HG03175 (cell line): ENCODE measurements at regions not wholly inside any gene's neighbourhood (a gene's known extent, or its start where the extent isn't known, plus 50 kb on each side); places are given as distances from the start of the nearest gene placed in this dataset.
"Not testable (repeated sequence)": the region's sequence is repeated elsewhere in the genome, so short reads cannot be mapped to it uniquely, and the experiment has no call there.

Source experiments
- ATAC-seq: cut with Tn5 transposase; IDR thresholded peaks from one replicate; pipeline ENCODE4 v1.9.1; 2021; ENCODE audit warnings: mild to moderate bottlenecking, moderate library complexity; ENCODE audit not compliant: unreplicated experiment

DNA sequence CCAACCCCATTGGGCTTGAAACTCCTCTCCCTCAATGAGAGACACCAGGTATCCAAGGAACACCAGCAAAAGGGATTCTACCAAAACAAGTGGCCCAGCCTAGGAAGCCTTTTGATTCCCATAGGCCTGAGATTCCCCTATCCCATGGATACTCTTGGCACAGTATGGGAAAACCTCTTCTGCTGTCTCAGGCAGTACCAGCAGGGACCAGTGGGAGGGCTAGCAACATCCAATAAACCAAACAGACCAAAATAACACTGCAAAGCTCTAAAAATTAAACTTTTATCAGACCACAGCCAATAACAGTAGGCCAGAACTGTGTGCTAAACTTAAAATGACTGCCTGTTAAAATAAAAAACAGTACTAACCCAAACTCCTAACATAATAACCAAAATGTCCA lies 153.9 kb upstream of the CES5A start:
- no peak for ATAC-seq

GRCh38 chr16:56022818-56023217 lies 147.6 kb upstream of the CES5A start:
- no peak for ATAC-seq

DNA sequence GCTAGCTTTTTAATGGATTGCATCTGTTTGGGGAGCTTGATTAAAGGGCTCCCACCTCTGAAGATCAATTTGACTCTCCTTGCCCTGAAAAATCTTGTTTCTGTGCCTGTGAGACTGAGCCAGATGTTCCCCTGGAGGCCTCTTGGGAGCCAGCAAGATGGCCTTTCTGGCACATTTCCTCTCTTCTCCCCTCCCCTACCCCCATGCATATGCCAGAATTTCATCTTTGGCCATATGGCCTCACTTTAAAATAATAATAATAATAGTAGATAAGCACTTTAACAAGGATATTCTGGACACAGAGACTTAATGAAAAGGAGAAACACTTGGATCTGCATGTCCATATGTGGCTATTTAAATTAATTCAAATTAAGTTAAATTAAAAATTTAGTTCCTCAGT lies 144.1 kb upstream of the CES5A start:
- ATAC-seq, result no peak

DNA sequence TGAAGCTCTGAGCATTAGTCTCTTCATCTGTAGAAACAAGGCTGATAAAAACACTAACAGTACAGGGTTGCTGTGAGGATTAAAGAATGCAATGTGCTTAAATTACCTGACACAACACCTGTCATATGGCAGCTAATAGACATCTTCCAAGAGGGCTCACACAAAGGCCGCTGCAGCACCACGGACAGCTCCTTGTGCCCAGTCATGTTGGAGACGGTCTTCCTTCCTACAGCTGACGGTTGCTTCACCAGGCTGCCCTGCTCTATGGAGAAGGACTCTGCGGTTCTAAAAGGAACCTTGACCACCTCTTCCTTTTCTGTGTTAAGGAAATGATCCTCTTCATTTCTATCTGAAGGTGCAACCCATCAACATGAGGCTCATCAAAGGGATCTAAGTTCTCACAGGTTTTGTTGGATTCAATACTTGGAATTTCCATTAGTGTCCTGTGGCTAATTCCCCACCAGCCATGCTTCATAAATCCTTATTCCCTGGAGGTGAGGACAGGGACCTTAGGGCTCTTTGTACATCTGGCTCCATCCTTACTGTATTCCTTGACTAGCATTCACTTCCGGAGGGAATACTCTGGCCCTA lies 138.9 kb upstream of the CES5A start:
- ATAC-seq, result no peak

- ATAC-seq, result no peak
Measured at GRCh38 chr16:56012482-56012811, 137.3 kb upstream of the CES5A start.

DNA sequence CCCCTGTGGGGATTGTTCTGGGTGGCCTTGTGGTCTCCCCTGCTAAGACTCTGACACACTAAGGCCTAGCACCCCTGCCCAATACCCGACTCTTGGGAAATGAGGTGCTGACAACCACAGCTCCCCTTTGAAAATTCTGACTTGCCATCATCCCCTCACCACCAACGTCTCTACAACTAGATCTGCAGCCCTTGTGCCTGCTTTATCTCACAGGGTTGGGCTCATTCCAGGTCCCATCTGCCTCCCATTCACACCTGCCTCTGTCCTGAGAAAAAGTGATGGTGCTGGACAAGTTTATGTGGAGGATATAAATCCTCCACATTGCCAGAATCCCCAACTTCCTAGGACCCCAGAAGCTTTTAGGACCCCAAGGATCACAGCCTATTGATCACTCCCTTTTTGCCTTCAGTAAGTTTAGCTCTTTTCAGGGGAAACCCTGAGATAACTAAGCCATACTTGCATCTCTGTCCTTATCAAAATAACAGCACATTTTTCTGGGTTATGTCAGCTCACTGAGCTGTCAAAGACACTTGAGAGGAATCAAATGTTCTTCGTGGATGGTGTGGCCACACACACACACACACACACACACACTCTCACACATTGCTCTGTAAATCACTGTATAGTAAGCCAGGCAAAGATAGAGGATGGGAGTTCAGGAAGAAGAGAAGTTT lies 136.8 kb upstream of the CES5A start:
- ATAC-seq, result no peak

DNA sequence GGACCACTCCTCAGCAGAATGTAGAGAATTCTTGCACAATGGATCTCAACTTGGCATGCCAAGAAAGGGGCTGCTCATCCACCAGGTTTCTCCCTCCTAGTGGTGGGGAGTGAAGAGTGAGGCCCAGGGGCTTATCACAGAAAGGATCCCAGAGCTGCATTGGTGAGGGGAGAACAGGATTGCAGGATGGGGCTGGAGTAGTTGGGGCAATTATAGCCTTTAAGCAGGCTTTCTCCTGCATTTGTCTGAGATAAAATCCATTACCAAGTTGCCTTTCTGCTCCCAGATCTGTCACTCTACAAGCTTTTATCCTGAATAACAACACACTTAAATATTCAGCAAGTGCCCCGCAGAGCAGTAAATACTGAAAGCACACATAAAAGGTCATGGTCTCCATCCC lies 130.8 kb upstream of the CES5A start:
- ATAC-seq, result no peak

DNA sequence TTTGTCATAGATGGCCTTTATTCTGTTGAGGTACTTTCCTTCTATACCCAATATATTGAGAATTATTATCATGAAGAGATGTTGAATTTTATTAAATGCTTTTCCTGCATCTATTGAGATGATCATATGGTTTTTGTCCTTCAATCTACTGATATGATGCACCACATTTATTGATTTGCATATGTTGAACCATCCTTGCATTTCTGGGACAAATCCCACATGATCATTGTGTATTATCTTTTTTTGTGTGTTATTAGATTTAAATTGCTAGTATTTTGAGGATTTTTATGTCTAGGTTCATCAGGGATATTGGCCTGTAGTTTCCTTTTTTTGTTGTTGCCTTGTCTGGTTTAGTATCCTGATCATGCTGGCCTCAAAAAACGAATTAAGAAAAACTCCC lies 124.5 kb upstream of the CES5A start:
- no peak for ATAC-seq

- ATAC-seq, result no peak
Measured at GRCh38 chr16:55993088-55993487, 117.9 kb upstream of the CES5A start.

DNA sequence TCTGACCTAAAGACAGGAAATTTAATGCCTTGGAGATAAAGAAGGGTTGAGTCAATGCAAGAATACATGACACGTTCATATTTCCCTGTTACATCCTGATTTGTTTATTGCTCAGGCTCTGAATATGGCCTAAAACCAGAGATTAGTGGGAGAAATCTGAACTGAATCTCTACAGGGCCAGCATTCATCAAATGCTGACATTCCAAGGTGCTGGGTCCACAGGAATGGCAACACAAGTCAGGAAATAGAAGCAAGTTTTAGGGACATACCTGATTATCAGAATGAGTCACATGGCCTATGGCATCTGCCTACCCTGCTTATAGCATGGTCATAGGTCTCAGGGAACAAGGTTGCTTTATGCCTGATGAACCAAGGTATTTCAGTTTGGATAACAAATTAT lies 117.4 kb upstream of the CES5A start:
- ATAC-seq, result no peak

GRCh38 chr16:55991843-55992242 lies 116.7 kb upstream of the CES5A start:
- no peak for ATAC-seq

GRCh38 chr16:55989569-55989907 lies 114.4 kb upstream of the CES5A start:
- no peak for ATAC-seq

DNA sequence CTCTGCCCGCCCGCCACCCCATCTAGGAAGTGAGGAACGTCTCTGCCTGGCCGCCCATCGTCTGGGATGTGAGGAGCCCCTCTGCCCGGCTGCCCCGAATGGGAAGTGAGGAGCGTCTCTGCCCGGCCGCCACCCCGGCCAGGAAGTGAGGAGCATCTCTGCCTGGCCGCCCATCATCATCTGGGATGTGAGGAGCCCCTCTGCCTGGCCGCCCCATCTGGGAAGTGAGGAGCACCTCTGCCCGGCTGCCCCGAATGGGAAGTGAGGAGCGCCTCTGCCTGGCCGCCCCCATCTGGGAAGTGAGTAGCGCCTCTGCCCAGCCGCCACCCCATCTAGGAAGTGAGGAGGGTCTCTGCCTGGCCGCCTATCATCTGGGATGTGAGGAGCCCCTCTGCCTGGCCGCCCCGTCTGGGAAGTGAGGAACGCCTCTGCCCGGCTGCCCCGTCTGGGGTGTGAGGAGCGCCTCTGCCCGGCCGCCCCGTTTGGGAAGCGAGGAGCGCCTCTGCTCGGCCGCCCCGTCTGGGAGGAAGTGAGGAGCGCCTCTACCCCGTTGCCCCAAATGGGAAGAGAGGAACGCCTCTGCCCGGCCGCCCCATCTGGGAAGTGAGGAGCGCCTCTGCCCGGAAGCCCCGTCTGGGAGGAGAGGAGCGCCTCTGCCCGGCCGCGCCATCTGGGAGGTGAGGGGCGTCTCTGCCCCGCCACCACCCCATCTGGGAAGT lies 113.8 kb upstream of the CES5A start:
- ATAC-seq, result not testable (repeated sequence)

DNA sequence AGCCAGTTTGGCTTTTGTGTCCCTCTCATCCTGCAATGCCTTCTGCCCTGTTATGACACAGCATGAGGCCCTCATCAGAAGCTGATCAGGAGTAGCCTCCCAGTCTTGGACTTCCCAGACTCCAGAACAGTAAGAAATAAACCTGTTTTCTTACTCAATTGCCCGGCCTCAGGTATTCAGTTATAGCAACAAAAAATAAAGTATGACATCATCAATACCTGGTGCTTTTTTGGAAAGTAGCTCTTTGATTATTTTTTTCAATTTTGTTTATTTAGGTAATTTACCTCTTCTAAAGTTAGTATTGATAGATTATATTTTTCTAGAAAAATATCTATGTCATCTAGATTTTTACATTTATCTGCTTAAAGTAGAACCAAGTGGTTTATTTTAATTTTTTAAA lies 112.8 kb upstream of the CES5A start:
- no peak for ATAC-seq

- ATAC-seq, result no peak
Measured at GRCh38 chr16:55982597-55982996, 107.4 kb upstream of the CES5A start.

DNA sequence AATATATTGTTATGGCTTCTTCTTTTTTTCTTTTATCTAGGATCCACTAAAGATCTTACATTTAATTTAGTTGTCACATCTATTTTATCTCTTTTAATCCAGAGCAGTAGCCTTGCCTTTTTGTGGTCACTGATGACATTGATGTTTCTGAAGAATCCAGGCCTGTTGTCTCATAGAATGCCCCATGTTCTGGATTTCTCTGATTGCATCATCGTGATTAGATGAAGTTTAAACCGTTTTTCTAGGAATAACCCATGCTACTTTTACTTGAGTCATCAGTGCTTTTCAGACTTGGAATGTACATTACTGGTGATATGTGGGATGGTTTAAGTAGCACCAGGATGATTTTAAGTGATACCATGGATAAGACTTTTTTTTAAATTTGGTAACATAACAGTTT lies 106.4 kb upstream of the CES5A start:
- no peak for ATAC-seq

DNA sequence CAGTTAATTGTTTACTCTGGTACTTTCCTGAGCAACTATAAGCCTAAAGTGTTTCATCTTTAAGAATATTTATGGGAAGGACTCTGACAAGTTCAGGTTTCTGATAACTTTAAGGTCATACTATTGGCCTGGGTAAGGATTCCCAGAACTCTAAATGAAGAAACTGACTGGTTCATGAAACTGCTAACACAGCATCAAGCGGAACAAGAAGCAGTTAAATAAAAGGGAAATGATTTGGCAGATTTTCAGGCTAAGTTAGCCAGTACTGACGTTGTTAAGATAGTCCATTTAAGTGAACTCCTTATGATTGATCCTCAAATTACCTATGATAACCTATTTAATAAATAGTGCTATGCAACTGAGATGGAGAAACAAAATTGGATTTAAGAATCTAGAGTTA lies 101.6 kb upstream of the CES5A start:
- ATAC-seq, result no peak

DNA sequence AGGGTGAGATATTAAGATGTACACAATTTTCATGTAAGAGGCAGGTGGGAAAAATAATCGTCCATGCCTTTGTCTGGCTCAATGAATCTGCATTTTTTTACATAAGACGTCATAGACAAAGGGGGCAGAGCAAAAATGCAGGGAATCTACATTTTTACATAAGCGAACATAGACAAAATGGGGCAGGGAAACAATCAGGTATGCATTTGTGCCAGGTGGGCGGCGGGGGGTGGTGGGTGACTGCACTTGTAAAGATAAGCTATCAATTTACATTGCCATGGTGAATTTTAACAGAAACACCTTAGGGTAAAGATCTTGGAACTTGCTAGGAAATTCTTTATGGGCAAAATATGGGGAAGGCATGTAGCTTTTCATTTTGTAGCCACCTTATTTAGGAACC lies 96.3 kb upstream of the CES5A start:
- ATAC-seq, result no peak

GRCh38 chr16:55968221-55968620 lies 93.0 kb upstream of the CES5A start:
- ATAC-seq, result no peak

- ATAC-seq, result no peak
Measured at GRCh38 chr16:55964923-55965475, 89.8 kb upstream of the CES5A start.

- no peak for ATAC-seq
Measured at GRCh38 chr16:55955845-55956244, 80.7 kb upstream of the CES5A start.

- ATAC-seq, result no peak
Measured at GRCh38 chr16:55955424-55955823, 80.3 kb upstream of the CES5A start.
